ENCODE measurements at regions not wholly inside any gene's neighbourhood (a gene's known extent, or its start where the extent isn't known, plus 50 kb on each side); places are given as distances from the start of the nearest gene placed in this dataset.

DNA sequence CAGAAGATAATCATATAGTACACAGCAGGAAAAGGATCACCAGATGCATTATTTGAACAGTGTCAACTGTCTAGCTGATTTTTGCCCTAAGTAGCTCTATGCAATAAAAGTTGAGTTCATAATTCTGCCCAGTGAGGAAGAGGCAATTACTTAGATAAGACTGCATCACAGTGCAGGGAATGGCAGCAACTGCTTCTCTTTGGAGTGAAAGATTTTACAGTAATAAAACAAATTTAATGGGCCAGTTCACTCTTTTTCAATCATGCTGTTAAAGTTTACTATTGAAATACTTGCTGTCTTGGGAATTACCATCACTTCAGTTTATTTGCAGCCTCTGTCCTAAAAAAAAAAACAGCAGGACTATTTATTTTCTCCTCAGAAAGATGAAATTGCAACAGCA is 907.9 kb downstream of the ANKRD7 start:
- TF ChIP-seq, protein P1, sequence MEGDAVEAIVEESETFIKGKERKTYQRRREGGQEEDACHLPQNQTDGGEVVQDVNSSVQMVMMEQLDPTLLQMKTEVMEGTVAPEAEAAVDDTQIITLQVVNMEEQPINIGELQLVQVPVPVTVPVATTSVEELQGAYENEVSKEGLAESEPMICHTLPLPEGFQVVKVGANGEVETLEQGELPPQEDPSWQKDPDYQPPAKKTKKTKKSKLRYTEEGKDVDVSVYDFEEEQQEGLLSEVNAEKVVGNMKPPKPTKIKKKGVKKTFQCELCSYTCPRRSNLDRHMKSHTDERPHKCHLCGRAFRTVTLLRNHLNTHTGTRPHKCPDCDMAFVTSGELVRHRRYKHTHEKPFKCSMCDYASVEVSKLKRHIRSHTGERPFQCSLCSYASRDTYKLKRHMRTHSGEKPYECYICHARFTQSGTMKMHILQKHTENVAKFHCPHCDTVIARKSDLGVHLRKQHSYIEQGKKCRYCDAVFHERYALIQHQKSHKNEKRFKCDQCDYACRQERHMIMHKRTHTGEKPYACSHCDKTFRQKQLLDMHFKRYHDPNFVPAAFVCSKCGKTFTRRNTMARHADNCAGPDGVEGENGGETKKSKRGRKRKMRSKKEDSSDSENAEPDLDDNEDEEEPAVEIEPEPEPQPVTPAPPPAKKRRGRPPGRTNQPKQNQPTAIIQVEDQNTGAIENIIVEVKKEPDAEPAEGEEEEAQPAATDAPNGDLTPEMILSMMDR (IDR thresholded peaks at IDR 0.05): no peak
- no peak for TF ChIP-seq POLR2A (IDR thresholded peaks at IDR 0.05)

All from tibial nerve (tissue), 3 donors.